HG03460 (cell line): ENCODE measurements at regions not wholly inside any gene's neighbourhood (a gene's known extent, or its start where the extent isn't known, plus 50 kb on each side); places are given as distances from the start of the nearest gene placed in this dataset.
"Not testable (repeated sequence)": the region's sequence is repeated elsewhere in the genome, so short reads cannot be mapped to it uniquely, and the experiment has no call there.

ENCODE experiments used
- ATAC-seq: cut with Tn5 transposase; IDR thresholded peaks from one replicate; pipeline ENCODE4 v1.9.1; 2021; ENCODE audit not compliant: unreplicated experiment

- ATAC-seq: no peak
Observed at GRCh38 chr14:106802413-106803364, 1276.3 kb downstream of the TMEM121 start.

- no peak for ATAC-seq
Observed at GRCh38 chr14:106803379-106803778, 1277.0 kb downstream of the TMEM121 start.

- no peak for ATAC-seq
Observed at GRCh38 chr14:106807493-106807892, 1281.1 kb downstream of the TMEM121 start.

GRCh38 chr14:106808458-106808857, 1282.1 kb downstream of the TMEM121 start:
- no peak for ATAC-seq

- ATAC-seq: no peak
Observed at GRCh38 chr14:106808907-106809306, 1282.5 kb downstream of the TMEM121 start.

- no peak for ATAC-seq
Observed at GRCh38 chr14:106809615-106810014, 1283.2 kb downstream of the TMEM121 start.

- not testable (repeated sequence) for ATAC-seq
Observed at GRCh38 chr14:106810168-106810567, 1283.8 kb downstream of the TMEM121 start.

GRCh38 chr14:106811162-106811561, 1284.8 kb downstream of the TMEM121 start:
- ATAC-seq: no peak

- ATAC-seq: no peak
Observed at GRCh38 chr14:106812788-106813476, 1286.5 kb downstream of the TMEM121 start.

- ATAC-seq: no peak
Observed at GRCh38 chr14:106813477-106813823, 1287.1 kb downstream of the TMEM121 start.

GRCh38 chr14:106820119-106820518, 1293.7 kb downstream of the TMEM121 start:
- ATAC-seq: no peak

GRCh38 chr14:106821119-106821518, 1294.7 kb downstream of the TMEM121 start:
- ATAC-seq: no peak

- no peak for ATAC-seq
Observed at GRCh38 chr14:106822905-106823304, 1296.5 kb downstream of the TMEM121 start.

- ATAC-seq: no peak
Observed at GRCh38 chr14:106823552-106823951, 1297.2 kb downstream of the TMEM121 start.

GRCh38 chr14:106826833-106827369, 1300.5 kb downstream of the TMEM121 start:
- no peak for ATAC-seq

GRCh38 chr14:106831322-106831720, 1304.9 kb downstream of the TMEM121 start:
- peak; percentile 47 for ATAC-seq

- ATAC-seq: no peak
Observed at GRCh38 chr14:106837870-106838269, 1311.5 kb downstream of the TMEM121 start.

- no peak for ATAC-seq
Observed at GRCh38 chr14:106838991-106839769, 1312.8 kb downstream of the TMEM121 start.

GRCh38 chr14:106840258-106840657, 1313.9 kb downstream of the TMEM121 start:
- no peak for ATAC-seq

GRCh38 chr14:106840991-106841390, 1314.6 kb downstream of the TMEM121 start:
- ATAC-seq: no peak

GRCh38 chr14:106841701-106842100, 1315.3 kb downstream of the TMEM121 start:
- ATAC-seq: no peak
